ENCODE measurements at regions not wholly inside any gene's neighbourhood (a gene's known extent, or its start where the extent isn't known, plus 50 kb on each side); places are given as distances from the start of the nearest gene placed in this dataset.

- H3K9ac ChIP-seq = no peak overlapping the region
- no peaks in the 10 kb centered on the region for H3K4me1 ChIP-seq (ENCODE audit: low read depth, poor library complexity, severe bottlenecking)
- H3K4me3 ChIP-seq (IDR thresholded peaks at IDR 0.05; ENCODE audit: insufficient read depth, low read depth, low read length) = no peak overlapping the region
- no peaks in the 10 kb centered on the region for H3K27me3 ChIP-seq (ENCODE audit: insufficient read depth, low read depth)
- no peaks in the 10 kb centered on the region for H3K79me2 ChIP-seq (ENCODE audit: insufficient read depth, low read depth)
- H3K27ac ChIP-seq = no peak overlapping the region
- H4K20me1 ChIP-seq (ENCODE audit: insufficient read depth) = no peaks in the 10 kb centered on the region
- no peak overlapping the region for H3K4me2 ChIP-seq
- no peak overlapping the region for H2AFZ ChIP-seq (ENCODE audit: low read depth)
- no peak for TF ChIP-seq CTCF (conservative IDR thresholded peaks at IDR 0.05; ENCODE audit: low read depth, low read length)
- H3K36me3 ChIP-seq (ENCODE audit: insufficient read depth) = no peaks in the 10 kb centered on the region
These were observed 378.0 kb downstream of the TBC1D4 start for GRCh38 chr13:75103976-75104375.

- no peak overlapping the region for H3K9ac ChIP-seq
- no peak overlapping the region for H3K27ac ChIP-seq
- H3K27me3 ChIP-seq (ENCODE audit: insufficient read depth, low read depth) = no peaks in the 10 kb centered on the region
- H3K4me3 ChIP-seq (IDR thresholded peaks at IDR 0.05; ENCODE audit: insufficient read depth, low read depth, low read length) = no peak overlapping the region
- no peak for TF ChIP-seq CTCF (conservative IDR thresholded peaks at IDR 0.05; ENCODE audit: low read depth, low read length)
- no peaks in the 10 kb centered on the region for H3K36me3 ChIP-seq (ENCODE audit: insufficient read depth)
- no peak overlapping the region for H2AFZ ChIP-seq (ENCODE audit: low read depth)
- H3K4me1 ChIP-seq (ENCODE audit: low read depth, poor library complexity, severe bottlenecking) = no peaks in the 10 kb centered on the region
- H3K79me2 ChIP-seq (ENCODE audit: insufficient read depth, low read depth) = no peaks in the 10 kb centered on the region
- no peaks in the 10 kb centered on the region for H4K20me1 ChIP-seq (ENCODE audit: insufficient read depth)
- no peak overlapping the region for H3K4me2 ChIP-seq
These were observed 379.8 kb downstream of the TBC1D4 start for GRCh38 chr13:75102001-75102716.

GRCh38 chr13:75101348-75101747 is 380.6 kb downstream of the TBC1D4 start:
- Histone ChIP-seq H2AFZ (ENCODE audit: low read depth) (no peak overlapping the region), H3K4me1 (ENCODE audit: low read depth, poor library complexity, severe bottlenecking) (no peaks in the 10 kb centered on the region)

GRCh38 chr13:75092143-75092542 is 389.8 kb downstream of the TBC1D4 start:
- Histone ChIP-seq H3K4me2 (no peak overlapping the region), H2AFZ (ENCODE audit: low read depth) (no peak overlapping the region)
- TF ChIP-seq CTCF (conservative IDR thresholded peaks at IDR 0.05; ENCODE audit: low read depth, low read length) = no peak

More at GRCh38 chr13:75101348-75101747, 380.6 kb downstream of the TBC1D4 start:
- Histone ChIP-seq H3K27me3 (ENCODE audit: insufficient read depth, low read depth) (no peaks in the 10 kb centered on the region), H3K36me3 (ENCODE audit: insufficient read depth) (no peaks in the 10 kb centered on the region), H4K20me1 (ENCODE audit: insufficient read depth) (no peaks in the 10 kb centered on the region), H3K4me3 (IDR thresholded peaks at IDR 0.05; ENCODE audit: insufficient read depth, low read depth, low read length) (no peak overlapping the region), H3K79me2 (ENCODE audit: insufficient read depth, low read depth) (no peaks in the 10 kb centered on the region), H3K9ac (no peak overlapping the region), H3K27ac (no peak overlapping the region), H3K4me2 (no peak overlapping the region)
- no peak for TF ChIP-seq CTCF (conservative IDR thresholded peaks at IDR 0.05; ENCODE audit: low read depth, low read length)

More at GRCh38 chr13:75092143-75092542, 389.8 kb downstream of the TBC1D4 start:
- Histone ChIP-seq H3K36me3 (ENCODE audit: insufficient read depth) (no peaks in the 10 kb centered on the region), H3K4me1 (ENCODE audit: low read depth, poor library complexity, severe bottlenecking) (no peaks in the 10 kb centered on the region), H4K20me1 (ENCODE audit: insufficient read depth) (no peaks in the 10 kb centered on the region), H3K79me2 (ENCODE audit: insufficient read depth, low read depth) (no peaks in the 10 kb centered on the region), H3K9ac (no peak overlapping the region), H3K27me3 (ENCODE audit: insufficient read depth, low read depth) (no peaks in the 10 kb centered on the region), H3K4me3 (IDR thresholded peaks at IDR 0.05; ENCODE audit: insufficient read depth, low read depth, low read length) (no peak overlapping the region), H3K27ac (no peak overlapping the region)

All from KMS-11 (cell line).